Mammary epithelial cell (primary cell): ENCODE measurements at regions not wholly inside any gene's neighbourhood (a gene's known extent, or its start where the extent isn't known, plus 50 kb on each side); places are given as distances from the start of the nearest gene placed in this dataset.

Source experiments
- EZH2 ChIP-seq: IDR thresholded peaks from 2 replicates; pipeline ENCODE4 v1.6.1; 2012; ENCODE audit warnings: low read length, inconsistent platforms, borderline replicate concordance
- TF ChIP-seq, protein P1 (sequence below), 2 donors: IDR thresholded peaks in 1 of 2; conservative IDR thresholded peaks in 1 of 2; 2 replicates each; pipeline ENCODE4 v1.5.1; 2011 to 2012; ENCODE audit warnings: inconsistent platforms in 2 of 2, low read length in 2 of 2, mild to moderate bottlenecking in 2 of 2, control low read depth in 1 of 2, low read depth in 1 of 2; ENCODE audit not compliant: insufficient read depth in 1 of 2; ENCODE audit errors: extremely low read depth in 1 of 2

DNA sequence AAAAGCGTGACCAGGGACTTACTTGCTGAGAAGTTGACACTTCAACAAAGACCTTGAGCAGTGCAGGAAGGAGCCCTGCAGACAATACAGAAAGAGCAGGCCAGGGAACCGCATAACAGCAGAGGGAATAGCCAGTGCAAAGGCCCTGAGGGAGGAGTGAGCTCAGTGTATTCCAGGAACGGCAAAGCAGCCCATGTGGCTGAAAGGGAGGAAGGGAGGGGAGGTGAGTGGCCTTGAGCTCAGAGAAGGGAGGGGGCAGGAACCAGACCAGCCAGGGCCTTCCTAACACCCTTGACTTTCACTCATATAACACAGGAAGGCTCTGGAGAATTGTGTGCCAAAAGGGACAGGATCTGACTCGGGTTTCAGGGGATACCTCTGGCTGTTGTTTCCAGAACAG lies 112.2 kb downstream of the BCOR start:
- TF ChIP-seq, protein P1, sequence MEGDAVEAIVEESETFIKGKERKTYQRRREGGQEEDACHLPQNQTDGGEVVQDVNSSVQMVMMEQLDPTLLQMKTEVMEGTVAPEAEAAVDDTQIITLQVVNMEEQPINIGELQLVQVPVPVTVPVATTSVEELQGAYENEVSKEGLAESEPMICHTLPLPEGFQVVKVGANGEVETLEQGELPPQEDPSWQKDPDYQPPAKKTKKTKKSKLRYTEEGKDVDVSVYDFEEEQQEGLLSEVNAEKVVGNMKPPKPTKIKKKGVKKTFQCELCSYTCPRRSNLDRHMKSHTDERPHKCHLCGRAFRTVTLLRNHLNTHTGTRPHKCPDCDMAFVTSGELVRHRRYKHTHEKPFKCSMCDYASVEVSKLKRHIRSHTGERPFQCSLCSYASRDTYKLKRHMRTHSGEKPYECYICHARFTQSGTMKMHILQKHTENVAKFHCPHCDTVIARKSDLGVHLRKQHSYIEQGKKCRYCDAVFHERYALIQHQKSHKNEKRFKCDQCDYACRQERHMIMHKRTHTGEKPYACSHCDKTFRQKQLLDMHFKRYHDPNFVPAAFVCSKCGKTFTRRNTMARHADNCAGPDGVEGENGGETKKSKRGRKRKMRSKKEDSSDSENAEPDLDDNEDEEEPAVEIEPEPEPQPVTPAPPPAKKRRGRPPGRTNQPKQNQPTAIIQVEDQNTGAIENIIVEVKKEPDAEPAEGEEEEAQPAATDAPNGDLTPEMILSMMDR (conservative IDR thresholded peaks at IDR 0.05 in 1 of 2, IDR thresholded peaks at IDR 0.05 in 1 of 2; ENCODE audit: extremely low read depth in 1 of 2, insufficient read depth in 1 of 2, low read depth in 1 of 2, low read length in 2 of 2) = no peak
- TF ChIP-seq EZH2 = no peak
